ENCODE measurements at regions not wholly inside any gene's neighbourhood (a gene's known extent, or its start where the extent isn't known, plus 50 kb on each side); places are given as distances from the start of the nearest gene placed in this dataset.

DNA sequence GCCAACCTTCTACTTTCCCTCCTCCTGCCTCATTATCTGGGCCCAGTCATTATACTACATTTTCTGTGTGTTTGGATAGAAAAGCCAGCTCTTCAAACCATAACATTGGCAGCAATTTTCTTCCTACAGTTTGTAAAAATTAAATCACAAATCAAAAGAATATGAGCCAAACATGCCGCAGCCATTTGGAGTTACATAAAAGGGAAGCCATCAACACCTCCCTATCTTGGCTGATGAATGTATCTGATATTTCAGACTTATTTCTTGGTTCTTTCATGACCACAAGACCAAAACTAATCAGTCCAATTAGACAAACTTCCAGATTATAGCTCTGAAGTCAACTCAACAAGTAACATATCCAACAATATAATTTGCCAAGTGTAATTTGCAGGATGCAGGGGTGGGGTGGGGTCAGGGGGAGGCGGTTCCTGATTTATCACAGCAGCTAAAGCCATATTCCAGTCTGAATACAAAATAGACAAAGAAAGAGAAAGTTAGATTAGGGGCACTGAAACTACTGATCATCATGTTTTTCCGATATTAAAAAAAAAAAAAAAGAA, 89.4 kb upstream of the CNTLN start:
- TF ChIP-seq EZH2 (IDR thresholded peaks at IDR 0.05) (no peak), POLR2AphosphoS5 (IDR thresholded peaks at IDR 0.05; ENCODE audit: borderline replicate concordance, low read depth, low read length) (no peak), FOXP2 (optimal IDR thresholded peaks at IDR 0.05; ENCODE audit: control extremely low read depth, extremely low read length, insufficient read depth) (no peak)

Measured in SK-N-MC (cell line).